Loucy (cell line): ENCODE measurements at regions not wholly inside any gene's neighbourhood (a gene's known extent, or its start where the extent isn't known, plus 50 kb on each side); places are given as distances from the start of the nearest gene placed in this dataset.
"Not testable (repeated sequence)": the region's sequence is repeated elsewhere in the genome, so short reads cannot be mapped to it uniquely, and the experiment has no call there.

ENCODE experiments used
- H2AFZ ChIP-seq: fragments of 200-600 bp; sonication (generic); 2 replicates; pipeline ENCODE4 v1.6.0; 2016; ENCODE audit warnings: antibody characterized with exemption, mild to moderate bottlenecking, low read length, moderate library complexity
- H3F3A ChIP-seq: fragments of 200-600 bp; 2 replicates; pipeline ENCODE4 v1.6.0; 2016; ENCODE audit warnings: antibody characterized with exemption, low read depth, mild to moderate bottlenecking
- H3K27me3 ChIP-seq: fragments of 200-600 bp; sonication (generic); 2 replicates; pipeline ENCODE4 v1.6.1; 2014; ENCODE audit warnings: low read length, mild to moderate bottlenecking; ENCODE audit not compliant: insufficient read depth, poor library complexity, severe bottlenecking
- H3K36me3 ChIP-seq: fragments of 200-600 bp; sonication (generic); 2 replicates; pipeline ENCODE4 v1.6.1; 2016; ENCODE audit warnings: low read length; ENCODE audit not compliant: insufficient read depth
- H3K4me1 ChIP-seq: fragments of 200-600 bp; sonication (generic); 2 replicates; pipeline ENCODE4 v1.5.1; 2014; ENCODE audit warnings: low read length, mild to moderate bottlenecking; ENCODE audit not compliant: insufficient read depth, poor library complexity, severe bottlenecking
- H3K4me2 ChIP-seq: fragments of 200-600 bp; sonication (generic); 2 replicates; pipeline ENCODE4 v1.6.0; 2014; ENCODE audit warnings: antibody characterized with exemption, low read length, low read depth, mild to moderate bottlenecking; ENCODE audit not compliant: poor library complexity, severe bottlenecking
- H3K4me3 ChIP-seq: fragments of 200-600 bp; sonication (generic); 2 replicates; pipeline ENCODE4 v1.5.1; 2014; ENCODE audit warnings: low read length, mild to moderate bottlenecking, mixed read lengths; ENCODE audit not compliant: poor library complexity, severe bottlenecking
- H3K79me2 ChIP-seq: fragments of 200-600 bp; sonication (generic); 2 replicates; pipeline ENCODE4 v1.6.1; 2014; ENCODE audit warnings: low read length; ENCODE audit not compliant: insufficient read depth
- H3K9ac ChIP-seq: fragments of 200-600 bp; sonication (generic); 2 replicates; pipeline ENCODE4 v1.6.0; 2014; ENCODE audit warnings: mild to moderate bottlenecking, low read depth, low read length, moderate library complexity; ENCODE audit not compliant: poor library complexity, severe bottlenecking
- H3K9me2 ChIP-seq: fragments of 200-600 bp; sonication (generic); replicated peaks from 2 replicates; pipeline ENCODE4 v1.6.1; 2016; ENCODE audit warnings: low read depth, low read length, mixed read lengths
- H3K9me3 ChIP-seq: fragments of 200-600 bp; sonication (generic); 2 replicates; pipeline ENCODE4 v1.6.1; 2014; ENCODE audit warnings: mild to moderate bottlenecking, antibody characterized with exemption, low read length, low read depth; ENCODE audit not compliant: insufficient read depth
- H4K20me1 ChIP-seq: fragments of 200-600 bp; sonication (generic); 2 replicates; pipeline ENCODE4 v1.6.0; 2014; ENCODE audit warnings: antibody characterized with exemption, low read length, mild to moderate bottlenecking; ENCODE audit not compliant: insufficient read depth, poor library complexity, severe bottlenecking
- EZH2phosphoT487 ChIP-seq: fragments of 200-600 bp; IDR thresholded peaks from 2 replicates; pipeline ENCODE4 v1.6.1; 2018; ENCODE audit warnings: antibody characterized with exemption, mild to moderate bottlenecking, moderate library complexity, borderline replicate concordance
- TF ChIP-seq, protein P1 (sequence below): fragments of 200-600 bp; sonication (generic); conservative IDR thresholded peaks from 2 replicates; pipeline ENCODE4 v1.5.1; 2014; ENCODE audit warnings: mild to moderate bottlenecking, antibody characterized with exemption, low read length

DNA sequence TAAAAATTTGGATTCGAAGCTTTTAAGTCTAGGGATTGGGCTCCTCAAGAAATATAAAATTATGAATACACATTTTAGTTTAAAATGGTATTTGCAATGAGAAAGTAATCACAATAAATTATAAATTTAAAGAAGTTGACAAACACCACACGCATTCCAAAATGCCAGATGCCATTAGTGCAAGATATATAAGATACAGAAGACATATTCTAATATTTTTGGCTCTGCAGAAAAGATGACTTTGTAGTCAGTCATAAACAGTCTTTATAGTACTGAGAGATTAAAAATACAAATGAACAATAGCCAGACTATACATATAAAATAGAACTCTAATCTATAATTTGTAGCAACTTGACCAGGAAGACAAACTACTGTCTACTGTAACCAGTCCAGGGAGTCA lies 309.0 kb upstream of the PABPC4L start:
- TF ChIP-seq, protein P1, sequence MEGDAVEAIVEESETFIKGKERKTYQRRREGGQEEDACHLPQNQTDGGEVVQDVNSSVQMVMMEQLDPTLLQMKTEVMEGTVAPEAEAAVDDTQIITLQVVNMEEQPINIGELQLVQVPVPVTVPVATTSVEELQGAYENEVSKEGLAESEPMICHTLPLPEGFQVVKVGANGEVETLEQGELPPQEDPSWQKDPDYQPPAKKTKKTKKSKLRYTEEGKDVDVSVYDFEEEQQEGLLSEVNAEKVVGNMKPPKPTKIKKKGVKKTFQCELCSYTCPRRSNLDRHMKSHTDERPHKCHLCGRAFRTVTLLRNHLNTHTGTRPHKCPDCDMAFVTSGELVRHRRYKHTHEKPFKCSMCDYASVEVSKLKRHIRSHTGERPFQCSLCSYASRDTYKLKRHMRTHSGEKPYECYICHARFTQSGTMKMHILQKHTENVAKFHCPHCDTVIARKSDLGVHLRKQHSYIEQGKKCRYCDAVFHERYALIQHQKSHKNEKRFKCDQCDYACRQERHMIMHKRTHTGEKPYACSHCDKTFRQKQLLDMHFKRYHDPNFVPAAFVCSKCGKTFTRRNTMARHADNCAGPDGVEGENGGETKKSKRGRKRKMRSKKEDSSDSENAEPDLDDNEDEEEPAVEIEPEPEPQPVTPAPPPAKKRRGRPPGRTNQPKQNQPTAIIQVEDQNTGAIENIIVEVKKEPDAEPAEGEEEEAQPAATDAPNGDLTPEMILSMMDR: no peak
- TF ChIP-seq EZH2phosphoT487: no peak
- Histone ChIP-seq H3K9me2 (no peaks in the 10 kb centered on the region), H3K4me2 (no peak overlapping the region), H3K36me3 (no peaks in the 10 kb centered on the region), H3K4me3 (no peak overlapping the region), H3K79me2 (no peaks in the 10 kb centered on the region), H3K9ac (no peak overlapping the region), H3K4me1 (no peaks in the 10 kb centered on the region), H4K20me1 (no peaks in the 10 kb centered on the region), H3K9me3 (no peaks in the 10 kb centered on the region), H2AFZ (no peak overlapping the region), H3F3A (no peaks in the 10 kb centered on the region), H3K27me3 (no peaks in the 10 kb centered on the region)

DNA sequence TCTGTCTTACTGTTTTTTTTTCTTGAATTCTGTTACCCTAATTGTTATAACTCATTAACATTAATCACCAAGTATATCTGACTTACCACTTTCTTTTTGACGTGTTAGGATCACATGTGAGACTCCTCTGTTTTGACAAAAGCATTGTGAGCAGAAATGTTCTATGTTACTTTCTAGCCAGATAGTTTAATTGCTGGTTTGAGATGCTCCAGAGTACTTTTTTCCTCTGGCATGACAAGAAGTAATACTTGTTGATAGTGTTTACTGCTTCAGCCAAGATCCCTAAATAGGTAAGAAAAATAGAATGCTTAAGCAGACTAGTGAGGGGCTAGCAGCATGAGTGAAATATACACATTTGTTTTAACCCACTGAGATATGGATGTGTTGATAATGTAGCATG lies 303.9 kb upstream of the PABPC4L start:
- no peaks in the 10 kb centered on the region for H3K27me3 ChIP-seq

DNA sequence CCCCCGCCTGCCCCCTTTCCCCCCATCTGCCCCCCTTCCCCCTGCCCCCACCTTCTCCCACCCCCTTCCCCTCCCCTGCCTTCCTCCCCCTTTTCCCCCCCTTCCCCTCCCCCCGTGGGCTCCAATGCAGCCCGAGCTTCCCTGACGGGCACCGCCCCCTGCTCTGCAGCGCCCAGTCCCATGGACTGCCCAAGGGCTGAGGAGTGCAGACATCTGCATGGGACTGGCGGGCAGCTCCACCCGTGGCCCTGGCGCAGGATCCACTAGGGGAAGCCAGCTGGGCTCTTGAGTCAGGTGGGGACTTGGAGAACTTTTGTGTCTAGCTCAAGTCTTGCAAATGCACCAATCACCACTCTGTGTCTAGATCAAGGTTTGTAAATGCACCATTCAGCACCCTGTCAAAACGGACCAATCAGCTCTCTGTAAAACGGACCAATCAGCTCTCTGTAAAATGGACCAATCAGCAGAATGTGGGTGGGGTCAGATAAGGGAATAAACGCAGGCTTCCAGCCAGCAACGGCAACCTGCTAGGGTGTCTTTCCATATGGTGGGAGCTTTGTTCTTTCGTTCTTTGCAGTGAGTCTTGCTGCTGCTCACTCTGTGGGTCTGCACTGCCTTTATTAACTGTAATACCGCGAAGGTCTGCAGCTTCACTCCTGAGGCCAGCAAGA lies 300.5 kb upstream of the PABPC4L start:
- no peaks in the 10 kb centered on the region for H3K27me3 ChIP-seq
- H3K4me1 ChIP-seq: no peaks in the 10 kb centered on the region
- H3K9me2 ChIP-seq: no peaks in the 10 kb centered on the region
- H3K4me3 ChIP-seq: no peak overlapping the region
- no peaks in the 10 kb centered on the region for H3K79me2 ChIP-seq
- no peak for TF ChIP-seq EZH2phosphoT487
- H4K20me1 ChIP-seq: no peaks in the 10 kb centered on the region
- no peak overlapping the region for H3K4me2 ChIP-seq
- H2AFZ ChIP-seq: no peak overlapping the region
- no peaks in the 10 kb centered on the region for H3F3A ChIP-seq
- H3K9ac ChIP-seq: no peak overlapping the region
- no peaks in the 10 kb centered on the region for H3K9me3 ChIP-seq
- no peaks in the 10 kb centered on the region for H3K36me3 ChIP-seq

More for the DNA sequence above, 303.9 kb upstream of the PABPC4L start:
- H2AFZ ChIP-seq: no peak overlapping the region
- H3K9me3 ChIP-seq: no peaks in the 10 kb centered on the region
- TF ChIP-seq, protein P1: no peak
- TF ChIP-seq EZH2phosphoT487: no peak
- H3K4me2 ChIP-seq: no peak overlapping the region
- no peak overlapping the region for H3K4me3 ChIP-seq
- H3K9me2 ChIP-seq: no peaks in the 10 kb centered on the region
- H3K9ac ChIP-seq: no peak overlapping the region
- no peaks in the 10 kb centered on the region for H3K79me2 ChIP-seq
- H4K20me1 ChIP-seq: no peaks in the 10 kb centered on the region
- no peaks in the 10 kb centered on the region for H3F3A ChIP-seq
- H3K36me3 ChIP-seq: no peaks in the 10 kb centered on the region
- no peaks in the 10 kb centered on the region for H3K4me1 ChIP-seq

DNA sequence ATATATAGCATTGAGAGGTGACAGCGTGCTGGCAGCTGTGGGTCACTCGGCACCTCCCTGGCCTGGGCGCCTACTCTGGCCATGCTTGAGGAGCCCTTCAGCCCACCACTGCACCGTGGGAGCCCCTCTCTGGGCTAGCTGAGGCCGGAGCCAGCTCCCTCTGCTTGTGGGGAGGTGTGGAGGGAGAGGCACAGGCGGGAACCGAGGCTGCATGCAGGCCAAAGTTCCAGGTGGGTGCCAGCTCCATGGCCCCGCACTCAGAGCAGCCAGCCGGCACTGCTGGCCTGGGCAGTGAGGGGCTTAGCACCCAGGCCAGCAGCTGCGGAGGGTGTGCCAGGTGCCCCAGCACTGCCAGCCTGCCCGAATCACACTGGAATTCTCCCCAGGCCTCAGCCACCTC lies 299.9 kb upstream of the PABPC4L start:
- H3K36me3 ChIP-seq, H2AFZ ChIP-seq, H3K9me3 ChIP-seq, H3K79me2 ChIP-seq, H4K20me1 ChIP-seq, H3K4me3 ChIP-seq, H3K4me1 ChIP-seq, H3F3A ChIP-seq, H3K9me2 ChIP-seq, H3K4me2 ChIP-seq, H3K27me3 ChIP-seq, H3K9ac ChIP-seq: not testable (repeated sequence)
